HEK293 (cell line): ENCODE measurements at regions not wholly inside any gene's neighbourhood (a gene's known extent, or its start where the extent isn't known, plus 50 kb on each side); places are given as distances from the start of the nearest gene placed in this dataset.

Source experiments
- CTCF ChIA-PET: fragments of 350-600 bp; formaldehyde crosslinking; extraction: SDS; loops from one replicate; lab custom pipeline; 2021; ENCODE audit warnings: antibody characterized with exemption; lab: Yijun Ruan, JAX
- POLR2A ChIA-PET: fragments of 300-600 bp; formaldehyde crosslinking; extraction: SDS; loops from one replicate; lab custom pipeline; 2020; ENCODE audit warnings: antibody characterized with exemption, inconsistent platforms; lab: Yijun Ruan, JAX
- H3K27ac ChIP-seq: fragments of 200-500 bp; sonication (Bioruptor generic); 2 replicates; pipeline ENCODE4 v1.5.1; 2014; ENCODE audit warnings: low read depth, low read length, control low read depth, inconsistent platforms; ENCODE audit errors: extremely low read depth
- H3K36me3 ChIP-seq, 2 experiments: fragments of 200-500 bp in 1 of 2; sonication (Bioruptor generic) in 1 of 2; 1 replicate in 1 of 2; 2 replicates in 1 of 2; pipeline ENCODE4 v1.5.1; 2014 to 2017; ENCODE audit warnings: inconsistent platforms in 2 of 2, low read length in 2 of 2; ENCODE audit not compliant: control insufficient read depth in 2 of 2, insufficient read depth in 1 of 2
- H3K4me1 ChIP-seq: fragments of 200-500 bp; sonication (Bioruptor generic); 2 replicates; pipeline ENCODE4 v1.5.1; 2014; ENCODE audit warnings: mild to moderate bottlenecking, low read length, inconsistent platforms; ENCODE audit not compliant: control insufficient read depth, insufficient read depth
- H3K4me3 ChIP-seq: 2 replicates; pipeline ENCODE4 v1.5.1; 2011; ENCODE audit warnings: low read depth, mild to moderate bottlenecking, control low read depth, low read length, moderate library complexity
- H3K9me3 ChIP-seq: fragments of 200-500 bp; sonication (Bioruptor generic); 2 replicates; pipeline ENCODE4 v1.5.1; 2014; ENCODE audit warnings: low read depth, low read length, inconsistent platforms; ENCODE audit not compliant: control insufficient read depth, insufficient read depth
- GLIS2 ChIP-seq: fragments of 450-650 bp; formaldehyde crosslinking; IDR thresholded peaks from 2 replicates; pipeline ENCODE4 v1.5.1; 2016; ENCODE audit warnings: missing biosample characterization, missing genetic modification characterization
- HOXC10 ChIP-seq: sonication (generic); formaldehyde crosslinking; IDR thresholded peaks from 2 replicates; pipeline ENCODE4 v1.8.1; 2023; ENCODE audit warnings: mild to moderate bottlenecking, missing genetic modification reagents
- KLF1 ChIP-seq: fragments of 450-650 bp; formaldehyde crosslinking; IDR thresholded peaks from 2 replicates; pipeline ENCODE4 v1.5.1; 2016; ENCODE audit warnings: missing biosample characterization, missing genetic modification characterization
- KLF7 ChIP-seq: fragments of 450-650 bp; formaldehyde crosslinking; IDR thresholded peaks from 2 replicates; pipeline ENCODE4 v1.5.1; 2016; ENCODE audit warnings: missing biosample characterization, missing genetic modification characterization, borderline replicate concordance
- KLF8 ChIP-seq: fragments of 450-650 bp; formaldehyde crosslinking; IDR thresholded peaks from 2 replicates; pipeline ENCODE4 v1.5.1; 2016; ENCODE audit warnings: missing biosample characterization, missing genetic modification characterization
- PRDM1 ChIP-seq: fragments of 450-650 bp; formaldehyde crosslinking; IDR thresholded peaks from 2 replicates; pipeline ENCODE4; 2016; ENCODE audit warnings: missing biosample characterization, missing genetic modification characterization
- SP7 ChIP-seq: fragments of 450-650 bp; formaldehyde crosslinking; IDR thresholded peaks from 2 replicates; pipeline ENCODE4 v1.5.1; 2016; ENCODE audit warnings: missing biosample characterization, missing genetic modification characterization
- ZBTB21 ChIP-seq: fragments of 450-650 bp; formaldehyde crosslinking; IDR thresholded peaks from 2 replicates; pipeline ENCODE4 v1.5.1; 2017; ENCODE audit warnings: missing biosample characterization, missing genetic modification characterization
- ZFP37 ChIP-seq: fragments of 450-650 bp; formaldehyde crosslinking; IDR thresholded peaks from 2 replicates; pipeline ENCODE4 v1.5.1; 2016; ENCODE audit warnings: missing biosample characterization, missing genetic modification characterization
- ZIC2 ChIP-seq: fragments of 450-650 bp; formaldehyde crosslinking; IDR thresholded peaks from 2 replicates; pipeline ENCODE4 v1.5.1; 2016; ENCODE audit warnings: missing biosample characterization, missing genetic modification characterization
- ZNF214 ChIP-seq: fragments of 450-650 bp; formaldehyde crosslinking; IDR thresholded peaks from 2 replicates; pipeline ENCODE4 v1.5.1; 2017; ENCODE audit warnings: missing biosample characterization, mild to moderate bottlenecking, missing genetic modification characterization, borderline replicate concordance
- ZNF221 ChIP-seq: fragments of 450-650 bp; formaldehyde crosslinking; IDR thresholded peaks from 2 replicates; pipeline ENCODE4 v1.5.1; 2017; ENCODE audit warnings: missing biosample characterization, missing genetic modification characterization, borderline replicate concordance
- ZNF274 ChIP-seq, 2 experiments: fragments of 200-500 bp in 1 of 2; fragments of 450-650 bp in 1 of 2; sonication (Bioruptor generic) in 1 of 2; formaldehyde crosslinking in 1 of 2; IDR thresholded peaks; 2 replicates each; pipeline versions ENCODE4 v1.5.1 to v1.6.1; 2014 to 2016; ENCODE audit warnings: borderline replicate concordance in 1 of 2, inconsistent platforms in 1 of 2, low read length in 1 of 2, missing biosample characterization in 1 of 2, missing genetic modification characterization in 1 of 2
- ZNF350 ChIP-seq: fragments of 450-650 bp; formaldehyde crosslinking; IDR thresholded peaks from 2 replicates; pipeline ENCODE4 v1.5.0; 2017; ENCODE audit warnings: missing biosample characterization, mild to moderate bottlenecking, missing genetic modification characterization
- ZNF501 ChIP-seq: fragments of 450-650 bp; formaldehyde crosslinking; IDR thresholded peaks from 2 replicates; pipeline ENCODE4 v1.5.1; 2016; ENCODE audit warnings: missing biosample characterization, missing genetic modification characterization
- ZNF521 ChIP-seq: fragments of 450-650 bp; formaldehyde crosslinking; IDR thresholded peaks from 2 replicates; pipeline ENCODE4 v1.5.1; 2017; ENCODE audit warnings: missing biosample characterization, mild to moderate bottlenecking, missing genetic modification characterization
- ZNF561 ChIP-seq: fragments of 450-650 bp; IDR thresholded peaks from 2 replicates; pipeline ENCODE4 v1.5.1; 2018; ENCODE audit warnings: missing biosample characterization, missing genetic modification characterization, borderline replicate concordance
- ZNF658 ChIP-seq: fragments of 450-650 bp; formaldehyde crosslinking; IDR thresholded peaks from 2 replicates; pipeline ENCODE4; 2016; ENCODE audit warnings: missing biosample characterization, missing genetic modification characterization
- ZNF664 ChIP-seq: fragments of 450-650 bp; formaldehyde crosslinking; IDR thresholded peaks from 2 replicates; pipeline ENCODE4 v1.5.1; 2016; ENCODE audit warnings: missing biosample characterization, missing genetic modification characterization
- ZNF747 ChIP-seq: fragments of 450-650 bp; formaldehyde crosslinking; IDR thresholded peaks from 2 replicates; pipeline ENCODE4 v1.5.1; 2016; ENCODE audit warnings: missing biosample characterization, missing genetic modification characterization
- TF ChIP-seq, protein P1 (sequence below): fragments of 450-650 bp; formaldehyde crosslinking; IDR thresholded peaks from 2 replicates; pipeline ENCODE4 v1.5.1; 2016; ENCODE audit warnings: missing biosample characterization, missing genetic modification characterization, low read depth
- TF ChIP-seq, protein P2 (sequence below): fragments of 450-650 bp; formaldehyde crosslinking; IDR thresholded peaks from 2 replicates; pipeline ENCODE4 v1.5.1; 2017; ENCODE audit warnings: missing biosample characterization, missing genetic modification characterization
- TF ChIP-seq, protein P3 (sequence below): fragments of 450-650 bp; formaldehyde crosslinking; IDR thresholded peaks from 2 replicates; pipeline ENCODE4 v1.5.1; 2017; ENCODE audit warnings: missing biosample characterization, missing genetic modification characterization
- TF ChIP-seq, protein P4 (sequence below): IDR thresholded peaks from 2 replicates; pipeline ENCODE4 v1.6.1; 2011; ENCODE audit warnings: mild to moderate bottlenecking, low read depth, low read length, borderline replicate concordance
- TF ChIP-seq, protein P5 (sequence below): fragments of 450-650 bp; formaldehyde crosslinking; IDR thresholded peaks from 2 replicates; pipeline ENCODE4 v1.5.1; 2016; ENCODE audit warnings: missing biosample characterization, missing genetic modification characterization
- TF ChIP-seq, protein P6 (sequence below): fragments of 450-650 bp; formaldehyde crosslinking; IDR thresholded peaks from 2 replicates; pipeline ENCODE4 v1.5.1; 2016; ENCODE audit warnings: missing biosample characterization, missing genetic modification characterization

DNA sequence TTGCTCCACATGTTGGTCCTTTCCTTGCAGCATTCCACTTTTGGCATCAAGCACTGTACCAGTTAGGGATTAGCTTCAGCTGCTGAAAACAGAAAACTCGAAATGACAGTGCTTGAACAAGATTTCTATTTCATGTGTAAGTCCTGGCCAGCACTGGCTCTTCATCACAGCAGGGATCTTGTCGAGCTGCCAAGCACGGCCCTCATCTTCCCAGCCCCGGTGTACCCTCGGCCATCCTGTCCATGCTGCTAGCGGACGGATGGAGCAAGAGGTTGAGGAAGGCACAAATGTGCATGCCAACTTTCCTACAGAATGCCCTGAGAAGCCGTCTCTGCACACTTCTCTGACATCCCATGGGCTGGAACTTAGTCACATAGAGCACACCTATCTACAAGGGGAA is 130.6 kb downstream of the TENT4A start:
- no peaks in the 10 kb centered on the region for H3K9me3 ChIP-seq
- TF ChIP-seq PRDM1 (tag by site-specific recombination), result no peak
- TF ChIP-seq GLIS2 (tag by site-specific recombination), result no peak
- TF ChIP-seq ZNF221 (tag by site-specific recombination), result no peak
- no peak for TF ChIP-seq KLF1
- TF ChIP-seq, protein P1, sequence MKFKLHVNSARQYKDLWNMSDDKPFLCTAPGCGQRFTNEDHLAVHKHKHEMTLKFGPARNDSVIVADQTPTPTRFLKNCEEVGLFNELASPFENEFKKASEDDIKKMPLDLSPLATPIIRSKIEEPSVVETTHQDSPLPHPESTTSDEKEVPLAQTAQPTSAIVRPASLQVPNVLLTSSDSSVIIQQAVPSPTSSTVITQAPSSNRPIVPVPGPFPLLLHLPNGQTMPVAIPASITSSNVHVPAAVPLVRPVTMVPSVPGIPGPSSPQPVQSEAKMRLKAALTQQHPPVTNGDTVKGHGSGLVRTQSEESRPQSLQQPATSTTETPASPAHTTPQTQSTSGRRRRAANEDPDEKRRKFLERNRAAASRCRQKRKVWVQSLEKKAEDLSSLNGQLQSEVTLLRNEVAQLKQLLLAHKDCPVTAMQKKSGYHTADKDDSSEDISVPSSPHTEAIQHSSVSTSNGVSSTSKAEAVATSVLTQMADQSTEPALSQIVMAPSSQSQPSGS (tag by site-specific recombination), result no peak
- TF ChIP-seq ZNF501 (tag by site-specific recombination), result no peak
- TF ChIP-seq KLF7, result no peak
- TF ChIP-seq, protein P2, sequence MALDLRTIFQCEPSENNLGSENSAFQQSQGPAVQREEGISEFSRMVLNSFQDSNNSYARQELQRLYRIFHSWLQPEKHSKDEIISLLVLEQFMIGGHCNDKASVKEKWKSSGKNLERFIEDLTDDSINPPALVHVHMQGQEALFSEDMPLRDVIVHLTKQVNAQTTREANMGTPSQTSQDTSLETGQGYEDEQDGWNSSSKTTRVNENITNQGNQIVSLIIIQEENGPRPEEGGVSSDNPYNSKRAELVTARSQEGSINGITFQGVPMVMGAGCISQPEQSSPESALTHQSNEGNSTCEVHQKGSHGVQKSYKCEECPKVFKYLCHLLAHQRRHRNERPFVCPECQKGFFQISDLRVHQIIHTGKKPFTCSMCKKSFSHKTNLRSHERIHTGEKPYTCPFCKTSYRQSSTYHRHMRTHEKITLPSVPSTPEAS (tag by site-specific recombination), result no peak
- no peak for TF ChIP-seq ZNF747
- no peak for TF ChIP-seq SP7 (tag by site-specific recombination)
- TF ChIP-seq ZIC2 (tag by site-specific recombination), result no peak
- no peak for TF ChIP-seq ZNF521 (tag by site-specific recombination)
- TF ChIP-seq HOXC10 (CRISPR knock-in tag), result no peak
- no peak for TF ChIP-seq KLF8 (tag by site-specific recombination)
- TF ChIP-seq ZNF658, result no peak
- CTCF ChIA-PET, result no interaction called here
- H3K4me3 ChIP-seq, result no peak overlapping the region
- H3K4me1 ChIP-seq, result no peaks in the 10 kb centered on the region
- no peaks in the 10 kb centered on the region for H3K36me3 ChIP-seq
- no peak overlapping the region for H3K27ac ChIP-seq
- POLR2A ChIA-PET, result no interaction called here

DNA sequence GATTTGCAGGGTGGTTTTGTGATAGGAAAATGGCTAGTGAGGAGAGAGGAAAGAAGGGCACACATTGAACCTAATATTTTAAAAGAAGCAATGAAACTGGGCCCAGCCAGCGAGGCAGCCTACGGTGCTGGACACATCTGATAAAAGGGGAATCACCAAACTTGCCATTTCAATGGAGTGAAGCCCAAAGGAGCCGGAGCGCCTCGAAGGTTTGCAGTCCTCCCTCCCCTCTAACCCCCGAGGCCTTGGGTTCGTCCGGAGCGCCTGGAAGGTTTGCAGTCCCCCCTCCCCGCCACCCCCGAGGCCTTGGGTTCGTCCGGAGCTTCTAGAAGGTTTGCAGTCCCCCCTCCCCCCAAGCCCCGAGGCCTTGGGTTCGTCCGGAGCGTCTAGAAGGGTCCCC is 132.6 kb downstream of the TENT4A start:
- no peaks in the 10 kb centered on the region for H3K36me3 ChIP-seq
- no peaks in the 10 kb centered on the region for H3K9me3 ChIP-seq
- no peak overlapping the region for H3K4me3 ChIP-seq
- POLR2A ChIA-PET, result no interaction called here
- no peaks in the 10 kb centered on the region for H3K4me1 ChIP-seq
- CTCF ChIA-PET, result no interaction called here
- no peak overlapping the region for H3K27ac ChIP-seq
- TF ChIP-seq ZNF350 (no peak), ZFP37 (tag by site-specific recombination) (no peak), ZNF274 (IDR thresholded peaks at IDR 0.05; ENCODE audit: low read length) (no peak), ZNF274 (tag by site-specific recombination; IDR thresholded peaks at IDR 0.05; ENCODE audit: borderline replicate concordance) (no peak), ZNF561 (tag by site-specific recombination) (no peak), ZNF501 (tag by site-specific recombination) (no peak), ZNF214 (no peak), ZNF664 (tag by site-specific recombination) (no peak), ZBTB21 (tag by site-specific recombination) (no peak)
- TF ChIP-seq, protein P3, sequence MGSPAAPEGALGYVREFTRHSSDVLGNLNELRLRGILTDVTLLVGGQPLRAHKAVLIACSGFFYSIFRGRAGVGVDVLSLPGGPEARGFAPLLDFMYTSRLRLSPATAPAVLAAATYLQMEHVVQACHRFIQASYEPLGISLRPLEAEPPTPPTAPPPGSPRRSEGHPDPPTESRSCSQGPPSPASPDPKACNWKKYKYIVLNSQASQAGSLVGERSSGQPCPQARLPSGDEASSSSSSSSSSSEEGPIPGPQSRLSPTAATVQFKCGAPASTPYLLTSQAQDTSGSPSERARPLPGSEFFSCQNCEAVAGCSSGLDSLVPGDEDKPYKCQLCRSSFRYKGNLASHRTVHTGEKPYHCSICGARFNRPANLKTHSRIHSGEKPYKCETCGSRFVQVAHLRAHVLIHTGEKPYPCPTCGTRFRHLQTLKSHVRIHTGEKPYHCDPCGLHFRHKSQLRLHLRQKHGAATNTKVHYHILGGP, result no peak
- TF ChIP-seq, protein P4, sequence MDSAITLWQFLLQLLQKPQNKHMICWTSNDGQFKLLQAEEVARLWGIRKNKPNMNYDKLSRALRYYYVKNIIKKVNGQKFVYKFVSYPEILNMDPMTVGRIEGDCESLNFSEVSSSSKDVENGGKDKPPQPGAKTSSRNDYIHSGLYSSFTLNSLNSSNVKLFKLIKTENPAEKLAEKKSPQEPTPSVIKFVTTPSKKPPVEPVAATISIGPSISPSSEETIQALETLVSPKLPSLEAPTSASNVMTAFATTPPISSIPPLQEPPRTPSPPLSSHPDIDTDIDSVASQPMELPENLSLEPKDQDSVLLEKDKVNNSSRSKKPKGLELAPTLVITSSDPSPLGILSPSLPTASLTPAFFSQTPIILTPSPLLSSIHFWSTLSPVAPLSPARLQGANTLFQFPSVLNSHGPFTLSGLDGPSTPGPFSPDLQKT, result no peak
- TF ChIP-seq, protein P5, sequence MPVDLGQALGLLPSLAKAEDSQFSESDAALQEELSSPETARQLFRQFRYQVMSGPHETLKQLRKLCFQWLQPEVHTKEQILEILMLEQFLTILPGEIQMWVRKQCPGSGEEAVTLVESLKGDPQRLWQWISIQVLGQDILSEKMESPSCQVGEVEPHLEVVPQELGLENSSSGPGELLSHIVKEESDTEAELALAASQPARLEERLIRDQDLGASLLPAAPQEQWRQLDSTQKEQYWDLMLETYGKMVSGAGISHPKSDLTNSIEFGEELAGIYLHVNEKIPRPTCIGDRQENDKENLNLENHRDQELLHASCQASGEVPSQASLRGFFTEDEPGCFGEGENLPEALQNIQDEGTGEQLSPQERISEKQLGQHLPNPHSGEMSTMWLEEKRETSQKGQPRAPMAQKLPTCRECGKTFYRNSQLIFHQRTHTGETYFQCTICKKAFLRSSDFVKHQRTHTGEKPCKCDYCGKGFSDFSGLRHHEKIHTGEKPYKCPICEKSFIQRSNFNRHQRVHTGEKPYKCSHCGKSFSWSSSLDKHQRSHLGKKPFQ (tag by site-specific recombination), result no peak
- TF ChIP-seq, protein P6, sequence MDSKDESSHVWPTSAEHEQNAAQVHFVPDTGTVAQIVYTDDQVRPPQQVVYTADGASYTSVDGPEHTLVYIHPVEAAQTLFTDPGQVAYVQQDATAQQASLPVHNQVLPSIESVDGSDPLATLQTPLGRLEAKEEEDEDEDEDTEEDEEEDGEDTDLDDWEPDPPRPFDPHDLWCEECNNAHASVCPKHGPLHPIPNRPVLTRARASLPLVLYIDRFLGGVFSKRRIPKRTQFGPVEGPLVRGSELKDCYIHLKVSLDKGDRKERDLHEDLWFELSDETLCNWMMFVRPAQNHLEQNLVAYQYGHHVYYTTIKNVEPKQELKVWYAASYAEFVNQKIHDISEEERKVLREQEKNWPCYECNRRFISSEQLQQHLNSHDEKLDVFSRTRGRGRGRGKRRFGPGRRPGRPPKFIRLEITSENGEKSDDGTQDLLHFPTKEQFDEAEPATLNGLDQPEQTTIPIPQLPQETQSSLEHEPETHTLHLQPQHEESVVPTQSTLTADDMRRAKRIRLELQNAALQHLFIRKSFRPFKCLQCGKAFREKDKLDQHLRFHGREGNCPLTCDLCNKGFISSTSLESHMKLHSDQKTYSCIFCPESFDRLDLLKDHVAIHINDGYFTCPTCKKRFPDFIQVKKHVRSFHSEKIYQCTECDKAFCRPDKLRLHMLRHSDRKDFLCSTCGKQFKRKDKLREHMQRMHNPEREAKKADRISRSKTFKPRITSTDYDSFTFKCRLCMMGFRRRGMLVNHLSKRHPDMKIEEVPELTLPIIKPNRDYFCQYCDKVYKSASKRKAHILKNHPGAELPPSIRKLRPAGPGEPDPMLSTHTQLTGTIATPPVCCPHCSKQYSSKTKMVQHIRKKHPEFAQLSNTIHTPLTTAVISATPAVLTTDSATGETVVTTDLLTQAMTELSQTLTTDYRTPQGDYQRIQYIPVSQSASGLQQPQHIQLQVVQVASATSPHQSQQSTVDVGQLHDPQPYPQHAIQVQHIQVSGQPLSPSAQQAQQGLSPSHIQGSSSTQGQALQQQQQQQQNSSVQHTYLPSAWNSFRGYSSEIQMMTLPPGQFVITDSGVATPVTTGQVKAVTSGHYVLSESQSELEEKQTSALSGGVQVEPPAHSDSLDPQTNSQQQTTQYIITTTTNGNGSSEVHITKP, result no peak
